Caco-2 (cell line): ENCODE measurements at regions not wholly inside any gene's neighbourhood (a gene's known extent, or its start where the extent isn't known, plus 50 kb on each side); places are given as distances from the start of the nearest gene placed in this dataset.

Source experiments
- BruUV-seq: library from RNA; stranded (reverse); fragments of 400-500 nt; replicated peaks from 2 replicates; lab custom pipeline; 2021; lab: Mats Ljungman, UMichigan
- CTCF ChIA-PET: fragments of 300-600 bp; sonication (Branson Sonifier 250); formaldehyde crosslinking; loops from one replicate; lab custom pipeline; 2022; ENCODE audit warnings: antibody characterized with exemption; lab: Charles Lee
- POLR2A ChIA-PET: fragments of 300-600 bp; sonication (Branson Sonifier 250); formaldehyde crosslinking; loops from one replicate; lab custom pipeline; 2022; ENCODE audit warnings: antibody characterized with exemption; lab: Charles Lee
- DNase-seq, 2 experiments: peaks; one replicate each; pipeline versions ENCODE4 v3.0.0 to v3.0.0-alpha.2; 2020 to 2022
- H3K27me3 ChIP-seq: replicated peaks from 2 replicates; pipeline ENCODE4 v1.6.0; 2011; ENCODE audit warnings: low read length; ENCODE audit not compliant: control insufficient read depth, insufficient read depth
- H3K36me3 ChIP-seq: 2 replicates; pipeline ENCODE4 v1.5.1; 2011; ENCODE audit warnings: low read length; ENCODE audit not compliant: control insufficient read depth, insufficient read depth
- H3K4me1 ChIP-seq: fragments of 250-450 bp; sonication (Bioruptor Pico); 2 replicates; pipeline ENCODE4 v1.5.1; 2020; ENCODE audit warnings: mild to moderate bottlenecking
- H3K4me3 ChIP-seq: 2 replicates; pipeline ENCODE4 v1.5.1; 2011; ENCODE audit warnings: low read depth, mild to moderate bottlenecking, control low read depth, low read length
- H3K9me3 ChIP-seq: fragments of 250-450 bp; sonication (Bioruptor Pico); 2 replicates; pipeline ENCODE4 v1.5.1; 2020; ENCODE audit warnings: mild to moderate bottlenecking, moderate library complexity
- H3K27ac Mint-ChIP-seq: one replicate; pipeline ENCODE4 v1.8.0; 2022; ENCODE audit warnings: mixed read lengths; ENCODE audit not compliant: unreplicated experiment
- H3K27me3 Mint-ChIP-seq: one replicate; pipeline ENCODE4 v1.8.0; 2022; ENCODE audit warnings: mixed read lengths; ENCODE audit not compliant: insufficient read depth, unreplicated experiment
- H3K36me3 Mint-ChIP-seq: one replicate; pipeline ENCODE4 v1.8.0; 2022; ENCODE audit warnings: mild to moderate bottlenecking, mixed read lengths; ENCODE audit not compliant: insufficient read depth, unreplicated experiment
- H3K4me1 Mint-ChIP-seq: one replicate; pipeline ENCODE4 v1.8.0; 2022; ENCODE audit warnings: low read depth, mixed read lengths; ENCODE audit not compliant: unreplicated experiment
- H3K4me3 Mint-ChIP-seq: one replicate; pipeline ENCODE4 v1.8.0; 2022; ENCODE audit warnings: mild to moderate bottlenecking, moderate library complexity, mixed read lengths; ENCODE audit not compliant: unreplicated experiment
- H3K9me3 Mint-ChIP-seq: one replicate; pipeline ENCODE4 v1.8.0; 2022; ENCODE audit warnings: mixed read lengths; ENCODE audit not compliant: unreplicated experiment
- CTCF ChIP-seq, 2 experiments: fragments of 200-600 bp in 1 of 2; IDR thresholded peaks; 1 replicate in 1 of 2; 2 replicates in 1 of 2; pipeline versions ENCODE4 v1.5.1 to v1.8.0; 2011 to 2022; ENCODE audit warnings: antibody characterized with exemption in 1 of 2, control low read depth in 1 of 2, inconsistent platforms in 1 of 2, low read depth in 1 of 2, low read length in 1 of 2, mild to moderate bottlenecking in 1 of 2, moderate library complexity in 1 of 2; ENCODE audit not compliant: insufficient read depth in 1 of 2, severe bottlenecking in 1 of 2, unreplicated experiment in 1 of 2
- intact Hi-C: fragments of 100-400 bp; cut with micrococcal nuclease; formaldehyde crosslinking; loops from one replicate; pipeline ENCODE4 v1.10.0; 2022; ENCODE audit not compliant: unreplicated experiment

GRCh38 chr12:127599436-127599835 lies 667.5 kb upstream of the TMEM132C start:
- no peaks in the 10 kb centered on the region for H3K36me3 ChIP-seq
- TF ChIP-seq CTCF (IDR thresholded peaks at IDR 0.05; ENCODE audit: insufficient read depth in 1 of 2, low read depth in 1 of 2, low read length in 1 of 2, severe bottlenecking in 1 of 2, unreplicated experiment in 1 of 2): no peak
- Mint-ChIP-seq H3K27me3 (no peaks in the 10 kb centered on the region), H3K27ac (no peak overlapping the region), H3K9me3 (no peaks in the 10 kb centered on the region), H3K4me3 (no peak overlapping the region), H3K36me3 (no peaks in the 10 kb centered on the region), H3K4me1 (peaks cover under 1% of the 10 kb centered on the region)
- no peaks in the 10 kb centered on the region for H3K9me3 ChIP-seq
- BruUV-seq: no TSS peak
- ChIA-PET CTCF (no interaction called here), POLR2A (no interaction called here)
- H3K4me3 ChIP-seq: no peak overlapping the region
- DNase-seq: no peak
- intact Hi-C loops: no loop called here
- H3K27me3 ChIP-seq: no peaks in the 10 kb centered on the region
- H3K4me1 ChIP-seq: peaks cover 4% of the 10 kb centered on the region; the same call in 1 of the 2 replicates

- Mint-ChIP-seq H3K27me3 (no peaks in the 10 kb centered on the region), H3K27ac (no peak overlapping the region), H3K9me3 (no peaks in the 10 kb centered on the region), H3K4me1 (no peaks in the 10 kb centered on the region), H3K36me3 (no peaks in the 10 kb centered on the region), H3K4me3 (no peak overlapping the region)
- DNase-seq: no peak
- POLR2A ChIA-PET: no interaction called here
- TF ChIP-seq CTCF (IDR thresholded peaks at IDR 0.05; ENCODE audit: insufficient read depth in 1 of 2, low read depth in 1 of 2, low read length in 1 of 2, severe bottlenecking in 1 of 2, unreplicated experiment in 1 of 2): no peak
- Histone ChIP-seq H3K4me1 (no peaks in the 10 kb centered on the region), H3K4me3 (no peak overlapping the region), H3K27me3 (no peaks in the 10 kb centered on the region), H3K9me3 (no peaks in the 10 kb centered on the region), H3K36me3 (no peaks in the 10 kb centered on the region)
- intact Hi-C loops: no loop called here
- CTCF ChIA-PET: no interaction called here
- no TSS peak for BruUV-seq
Observed at GRCh38 chr12:127600211-127600610, 666.8 kb upstream of the TMEM132C start.

GRCh38 chr12:127606476-127607015 lies 660.4 kb upstream of the TMEM132C start:
- H3K36me3 ChIP-seq: no peaks in the 10 kb centered on the region
- Mint-ChIP-seq H3K36me3 (no peaks in the 10 kb centered on the region), H3K27ac (no peak overlapping the region), H3K4me1 (no peaks in the 10 kb centered on the region), H3K4me3 (no peak overlapping the region), H3K9me3 (no peaks in the 10 kb centered on the region), H3K27me3 (no peaks in the 10 kb centered on the region)
- intact Hi-C loops: no loop called here
- no peaks in the 10 kb centered on the region for H3K27me3 ChIP-seq
- no peak overlapping the region for H3K4me3 ChIP-seq
- CTCF ChIA-PET: no interaction called here
- TF ChIP-seq CTCF (IDR thresholded peaks at IDR 0.05; ENCODE audit: insufficient read depth in 1 of 2, low read depth in 1 of 2, low read length in 1 of 2, severe bottlenecking in 1 of 2, unreplicated experiment in 1 of 2): no peak
- no peaks in the 10 kb centered on the region for H3K4me1 ChIP-seq
- POLR2A ChIA-PET: no interaction called here
- DNase-seq: no peak
- no peaks in the 10 kb centered on the region for H3K9me3 ChIP-seq
- BruUV-seq: no TSS peak
